B cell (primary cell): ENCODE measurements at regions not wholly inside any gene's neighbourhood (a gene's known extent, or its start where the extent isn't known, plus 50 kb on each side); places are given as distances from the start of the nearest gene placed in this dataset.

Source experiments
- ATAC-seq: fragments of 200-7000 bp; cut with Tn5 transposase; one replicate; pipeline ENCODE4 v1.10.0; 2021; ENCODE audit warnings: low read depth, mild to moderate bottlenecking, moderate number of reproducible peaks, moderate library complexity
- CTCF ChIA-PET: fragments of 350-600 bp; sonication (Branson Sonifier 250); formaldehyde crosslinking; loops from one replicate; lab custom pipeline; 2021; ENCODE audit warnings: antibody characterized with exemption, inconsistent platforms; lab: Charles Lee
- POLR2A ChIA-PET: fragments of 350-600 bp; sonication (Branson Sonifier 250); formaldehyde crosslinking; loops from one replicate; lab custom pipeline; 2021; ENCODE audit warnings: antibody characterized with exemption; lab: Charles Lee
- DNase-seq: peaks from one replicate; pipeline ENCODE4 v3.0.0; 2013
- H2AFZ ChIP-seq: 2 replicates; pipeline ENCODE4 v1.6.1; 2012; ENCODE audit warnings: mild to moderate bottlenecking, low read depth, low read length; ENCODE audit not compliant: insufficient read depth, poor library complexity, severe bottlenecking
- H3K27ac ChIP-seq, 2 donors: 1 replicate in 1 of 2; 2 replicates in 1 of 2; pipeline ENCODE4 v1.5.1; 2012 to 2013; ENCODE audit warnings: low read length in 2 of 2, mild to moderate bottlenecking in 2 of 2, moderate library complexity in 1 of 2
- H3K27me3 ChIP-seq, 4 experiments: fragments of 200-600 bp in 1 of 4; sonication (generic) in 1 of 4; replicated peaks in 1 of 4; 1 replicate in 2 of 4; 2 replicates in 2 of 4; pipeline versions ENCODE4 v1.6.1 to v1.7.0; 2013 to 2016; ENCODE audit warnings: low read length in 3 of 4, mild to moderate bottlenecking in 2 of 4, mixed read lengths in 1 of 4, moderate library complexity in 1 of 4; ENCODE audit not compliant: insufficient read depth in 4 of 4, control insufficient read depth in 3 of 4; ENCODE audit errors: control extremely low read depth in 1 of 4
- H3K36me3 ChIP-seq, 2 experiments: replicated peaks in 1 of 2; 1 replicate in 1 of 2; 2 replicates in 1 of 2; pipeline versions ENCODE4 v1.6.1 to v1.7.1; 2013; ENCODE audit warnings: low read length in 1 of 2; ENCODE audit not compliant: insufficient read depth in 2 of 2, control insufficient read depth in 1 of 2; ENCODE audit errors: control extremely low read depth in 1 of 2, extremely low read depth in 1 of 2
- H3K4me1 ChIP-seq, 2 donors: fragments of 200-600 bp in 1 of 2; sonication (generic) in 1 of 2; 1 replicate in 1 of 2; 2 replicates in 1 of 2; pipeline versions ENCODE4 v1.5.1 to v1.6.1; 2013 to 2017; ENCODE audit warnings: low read length in 2 of 2; ENCODE audit not compliant: control insufficient read depth in 2 of 2, insufficient read depth in 2 of 2
- H3K4me2 ChIP-seq: replicated peaks from 2 replicates; pipeline ENCODE3; 2012; ENCODE audit warnings: mild to moderate bottlenecking, low read depth, low read length; ENCODE audit not compliant: poor library complexity, severe bottlenecking
- H3K4me3 ChIP-seq, 5 experiments: fragments of 200-600 bp in 1 of 5; sonication (generic) in 1 of 5; 1 replicate in 3 of 5; 2 replicates in 2 of 5; pipeline versions ENCODE4 v1.5.1 to v1.7.0; 2011 to 2016; ENCODE audit warnings: low read length in 4 of 5, mild to moderate bottlenecking in 4 of 5, low read depth in 2 of 5, control low read depth in 1 of 5, moderate library complexity in 1 of 5; ENCODE audit not compliant: insufficient read depth in 1 of 5; ENCODE audit errors: control extremely low read depth in 1 of 5, extremely low read depth in 1 of 5
- H3K79me2 ChIP-seq: fragments of 200-600 bp; sonication (generic); one replicate; pipeline ENCODE4 v1.6.0; 2016; ENCODE audit warnings: low read length; ENCODE audit not compliant: control insufficient read depth, insufficient read depth
- H3K9ac ChIP-seq: fragments of 200-600 bp; sonication (generic); 2 replicates; pipeline ENCODE4 v1.6.1; 2017; ENCODE audit warnings: mild to moderate bottlenecking, low read length, moderate library complexity
- H3K9me3 ChIP-seq, 3 donors: one replicate each; pipeline versions ENCODE4 v1.6.1 to v1.7.1; 2013; ENCODE audit warnings: low read length in 2 of 3; ENCODE audit not compliant: control insufficient read depth in 2 of 3, insufficient read depth in 1 of 3; ENCODE audit errors: control extremely low read depth in 1 of 3
- H4K20me1 ChIP-seq: 2 replicates; pipeline ENCODE4 v1.6.0; 2012; ENCODE audit warnings: mild to moderate bottlenecking, low read length; ENCODE audit not compliant: insufficient read depth, control insufficient read depth, poor library complexity, severe bottlenecking
- H3K27ac Mint-ChIP-seq: one replicate; pipeline ENCODE4 v1.8.0; 2021; ENCODE audit warnings: mixed read lengths
- H3K27me3 Mint-ChIP-seq: one replicate; pipeline ENCODE4 v1.8.0; 2021; ENCODE audit warnings: mixed read lengths
- H3K4me1 Mint-ChIP-seq: one replicate; pipeline ENCODE4 v1.8.0; 2021; ENCODE audit warnings: mixed read lengths
- H3K4me3 Mint-ChIP-seq: one replicate; pipeline ENCODE4 v1.8.0; 2021; ENCODE audit warnings: mixed read lengths
- H3K9me3 Mint-ChIP-seq: one replicate; pipeline ENCODE4 v1.8.0; 2022; ENCODE audit warnings: mixed read lengths; ENCODE audit not compliant: insufficient read depth
- CTCF ChIP-seq: fragments of 200-600 bp; IDR thresholded peaks from one replicate; pipeline ENCODE4 v1.8.0; 2022; ENCODE audit warnings: antibody characterized with exemption, mild to moderate bottlenecking
- EZH2 ChIP-seq: IDR thresholded peaks from 2 replicates; pipeline ENCODE4 v1.6.1; 2012; ENCODE audit warnings: borderline replicate concordance, low read depth, mild to moderate bottlenecking, moderate library complexity, low read length; ENCODE audit not compliant: insufficient read depth, poor library complexity, severe bottlenecking
- WGBS: methylation state at CpG from one replicate; pipeline ENCODE4 v1.1.5; 2013; ENCODE audit warnings: missing lambda C conversion rate; ENCODE audit not compliant: insufficient coverage; 5-methylcytosine and 5-hydroxymethylcytosine counted together
- intact Hi-C: fragments of 100-400 bp; cut with micrococcal nuclease; formaldehyde crosslinking; loops from one replicate; pipeline ENCODE4 v1.10.0; 2022

DNA sequence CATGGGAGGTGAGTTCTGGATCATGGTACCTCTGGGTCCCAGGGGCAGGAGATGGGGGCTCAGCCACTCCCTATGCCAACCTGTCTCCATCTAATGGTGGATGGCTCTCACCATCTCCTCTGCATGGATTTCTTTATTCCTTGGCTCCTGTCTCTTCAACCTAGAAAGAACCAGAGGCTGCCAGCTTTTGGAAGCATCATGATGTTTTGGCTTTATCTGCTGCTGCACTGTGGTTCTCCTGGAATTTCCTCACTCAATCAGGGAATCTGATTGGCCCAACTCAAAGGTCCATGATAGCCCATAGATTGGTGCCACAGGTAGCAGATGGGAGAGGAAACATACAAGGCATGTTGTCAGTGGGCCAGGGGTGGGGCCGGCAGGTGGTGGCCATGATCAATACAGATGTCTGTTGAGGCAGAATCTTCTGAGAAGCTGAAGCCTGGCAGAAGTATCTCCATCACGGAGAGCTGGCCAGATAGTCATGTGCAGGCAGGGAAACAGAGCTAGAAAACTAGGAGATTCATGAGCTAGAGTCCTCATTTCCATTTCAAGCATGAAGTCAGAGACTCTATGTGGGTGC is 158.2 kb downstream of the MACROH2A1 start:
- DNase-seq (no peak), ATAC-seq (no peak)
- H3K36me3 ChIP-seq, result no peaks in the 10 kb centered on the region
- H3K27ac ChIP-seq, result no peak overlapping the region
- H4K20me1 ChIP-seq, result no peaks in the 10 kb centered on the region
- no peak for TF ChIP-seq EZH2
- TF ChIP-seq CTCF, result no peak
- H3K4me3 ChIP-seq, result no peak overlapping the region
- Mint-ChIP-seq H3K4me1 (no peaks in the 10 kb centered on the region), H3K27me3 (no peaks in the 10 kb centered on the region), H3K27ac (no peak overlapping the region), H3K4me3 (no peak overlapping the region), H3K9me3 (no peaks in the 10 kb centered on the region)
- CTCF ChIA-PET, result no interaction called here
- intact Hi-C loops, result no loop called here
- POLR2A ChIA-PET, result no interaction called here
- no peak overlapping the region for H3K4me2 ChIP-seq
- H3K79me2 ChIP-seq, result no peaks in the 10 kb centered on the region
- H3K27me3 ChIP-seq, result no peaks in the 10 kb centered on the region
- no peaks in the 10 kb centered on the region for H3K9me3 ChIP-seq
- H3K4me1 ChIP-seq, result no peaks in the 10 kb centered on the region
- H3K9ac ChIP-seq, result no peak overlapping the region
- 95% methylated on average over 2 of the region's 2 CpGs for WGBS
- no peak overlapping the region for H2AFZ ChIP-seq

- no peaks in the 10 kb centered on the region for H3K9me3 ChIP-seq
- 100% methylated on average over 3 of the region's 3 CpGs for WGBS
- no peaks in the 10 kb centered on the region for H4K20me1 ChIP-seq
- CTCF ChIA-PET, result no interaction called here
- peaks cover 1% of the 10 kb centered on the region for H3K27me3 Mint-ChIP-seq
- H3K27me3 ChIP-seq, result no peaks in the 10 kb centered on the region
- H3K79me2 ChIP-seq, result no peaks in the 10 kb centered on the region
- TF ChIP-seq EZH2 (no peak), CTCF (no peak)
- H3K27ac ChIP-seq, result no peak overlapping the region
- no peak overlapping the region for H3K4me3 ChIP-seq
- DNase-seq (no peak), ATAC-seq (no peak)
- no peak overlapping the region for H3K4me3 Mint-ChIP-seq
- H2AFZ ChIP-seq, result no peak overlapping the region
- H3K9me3 Mint-ChIP-seq, result no peaks in the 10 kb centered on the region
- H3K27ac Mint-ChIP-seq, result no peak overlapping the region
- H3K9ac ChIP-seq, result no peak overlapping the region
- no peaks in the 10 kb centered on the region for H3K36me3 ChIP-seq
- intact Hi-C loops, result no loop called here
- H3K4me1 ChIP-seq, result no peaks in the 10 kb centered on the region
- no peaks in the 10 kb centered on the region for H3K4me1 Mint-ChIP-seq
- POLR2A ChIA-PET, result no interaction called here
- no peak overlapping the region for H3K4me2 ChIP-seq
These were observed 158.8 kb downstream of the MACROH2A1 start for GRCh38 chr5:135240283-135240633.
